T47D (cell line): ENCODE measurements at regions not wholly inside any gene's neighbourhood (a gene's known extent, or its start where the extent isn't known, plus 50 kb on each side); places are given as distances from the start of the nearest gene placed in this dataset.

ENCODE experiments used
- DNase-seq, 2 experiments: peaks; one replicate each; pipeline versions ENCODE4 v3.0.0 to v3.0.0-alpha.2; 2011 to 2012; ENCODE audit warnings: low read depth in 1 of 2, low spot score in 1 of 2
- JUND ChIP-seq: IDR thresholded peaks from 2 replicates; pipeline ENCODE4 v1.6.1; 2012; ENCODE audit warnings: low read depth
- in situ Hi-C: cut with HindIII; loops from 2 replicates; pipeline ENCODE4 v1.10.0; 2016; ENCODE audit warnings: low sequenced_read_pairs, low pct_unique_long_range_greater_than_20kb

- no peak for DNase-seq
- no peak for TF ChIP-seq JUND
- in situ Hi-C loops, result no loop called here
These were observed 50.6 kb upstream of the KLF4 start for GRCh38 chr9:107540164-107540561.

- in situ Hi-C loops, result no loop called here
- peak; percentile 26 to 65 for DNase-seq
- no peak for TF ChIP-seq JUND
These were observed 50.0 kb upstream of the KLF4 start for GRCh38 chr9:107539427-107540163.
